GM12878 (cell line): ENCODE measurements at regions not wholly inside any gene's neighbourhood (a gene's known extent, or its start where the extent isn't known, plus 50 kb on each side); places are given as distances from the start of the nearest gene placed in this dataset.

Experiments used
- ATAC-seq: fragments of 200-7000 bp; cut with Tn5 transposase; 3 replicates; pipeline ENCODE4 v1.9.1; 2020; ENCODE audit warnings: mild to moderate bottlenecking, moderate library complexity
- BruUV-seq: library from RNA; stranded (reverse); fragments of 400-500 nt; replicated peaks from 2 replicates; lab custom pipeline; 2021; lab: Mats Ljungman, UMichigan
- CTCF ChIA-PET: fragments of 300-600 bp; sonication (Branson Sonifier 250); formaldehyde crosslinking; extraction: SDS; loops from one replicate; lab custom pipeline; 2021; ENCODE audit warnings: inconsistent platforms; lab: Yijun Ruan, JAX
- POLR2A ChIA-PET: fragments of 350-600 bp; formaldehyde crosslinking; extraction: SDS; loops from one replicate; lab custom pipeline; 2021; ENCODE audit warnings: inconsistent platforms; lab: Charles Lee
- RAD21 ChIA-PET: fragments of 300-600 bp; sonication (Branson Sonifier 250); formaldehyde crosslinking; loops from one replicate; lab custom pipeline; 2023; ENCODE audit warnings: antibody characterized with exemption; ENCODE audit not compliant: unreplicated experiment; lab: Charles Lee
- SMC1A ChIA-PET: fragments of 300-600 bp; sonication (Branson Sonifier 250); formaldehyde crosslinking; loops from one replicate; lab custom pipeline; 2023; ENCODE audit not compliant: unreplicated experiment, uncharacterized antibody; lab: Charles Lee
- DNase-seq: peaks from one replicate; pipeline ENCODE4 v3.0.0-alpha.2; 2011; ENCODE audit warnings: low read depth, low spot score
- FAIRE-seq: peaks from 3 replicates; lab custom pipeline; 2011; peaks lifted over from hg19 to GRCh38; lab: Jason Lieb, UNC
- H2AFZ ChIP-seq: 2 replicates; pipeline ENCODE4 v1.6.0; 2011; ENCODE audit warnings: low read depth, low read length, control low read depth; ENCODE audit not compliant: control insufficient read depth
- H3K27ac ChIP-seq: 2 replicates; pipeline ENCODE4 v1.5.1; 2011; ENCODE audit warnings: control low read depth; ENCODE audit not compliant: control insufficient read depth, insufficient read depth
- H3K27me3 ChIP-seq, 2 experiments: replicated peaks in 1 of 2; 2 replicates each; pipeline versions ENCODE4 v1.6.0 to v1.6.1; 2011; ENCODE audit warnings: low read length in 1 of 2; ENCODE audit not compliant: control insufficient read depth in 2 of 2, insufficient read depth in 2 of 2
- H3K36me3 ChIP-seq, 2 experiments: 2 replicates each; pipeline ENCODE4 v1.5.1; 2011; ENCODE audit warnings: low read length in 1 of 2; ENCODE audit not compliant: control insufficient read depth in 2 of 2, insufficient read depth in 2 of 2
- H3K4me1 ChIP-seq: 2 replicates; pipeline ENCODE4 v1.6.1; 2011; ENCODE audit warnings: mild to moderate bottlenecking, low read length, moderate library complexity, mixed read lengths; ENCODE audit not compliant: control insufficient read depth, insufficient read depth
- H3K4me2 ChIP-seq: 2 replicates; pipeline ENCODE4 v1.6.0; 2011; ENCODE audit warnings: control low read depth; ENCODE audit not compliant: control insufficient read depth, insufficient read depth
- H3K4me3 ChIP-seq: fragments of 200-600 bp; sonication (generic); 2 replicates; pipeline ENCODE4 v1.5.1; 2016
- H3K79me2 ChIP-seq: 2 replicates; pipeline ENCODE4 v1.6.0; 2011; ENCODE audit warnings: low read length; ENCODE audit not compliant: control insufficient read depth, insufficient read depth
- H3K9ac ChIP-seq: 2 replicates; pipeline ENCODE4 v1.8.0; 2011; ENCODE audit warnings: low read length, control low read depth, mixed read lengths; ENCODE audit not compliant: control insufficient read depth, insufficient read depth
- H3K9me3 ChIP-seq: replicated peaks from 3 replicates; pipeline ENCODE4 v1.5.1; 2011; ENCODE audit warnings: mild to moderate bottlenecking, low read length; ENCODE audit not compliant: control insufficient read depth, insufficient read depth
- H4K20me1 ChIP-seq: 2 replicates; pipeline ENCODE4 v1.6.0; 2011; ENCODE audit not compliant: control insufficient read depth, insufficient read depth
- CBX3 ChIP-seq: fragments of 200-600 bp; sonication (generic); IDR thresholded peaks from 2 replicates; pipeline ENCODE4 v1.6.1; 2016; ENCODE audit warnings: low read depth, borderline replicate concordance
- CHD1 ChIP-seq: IDR thresholded peaks from 2 replicates; pipeline ENCODE4 v1.6.1; 2012; ENCODE audit warnings: low read depth, low read length, improper control_type of control experiment
- FOXM1 ChIP-seq: IDR thresholded peaks from 2 replicates; pipeline ENCODE4 v1.6.1; 2012; ENCODE audit warnings: low read depth, mild to moderate bottlenecking, inconsistent platforms, low read length, moderate library complexity
- POU2F2 ChIP-seq: IDR thresholded peaks from 3 replicates; pipeline ENCODE4 v1.6.1; 2011; ENCODE audit warnings: low read depth, mild to moderate bottlenecking, low read length, borderline replicate concordance
- ZNF24 ChIP-seq: fragments of 450-650 bp; IDR thresholded peaks from 2 replicates; pipeline ENCODE4 v1.6.1; 2017; ENCODE audit warnings: antibody characterized with exemption, mild to moderate bottlenecking
- WGBS: methylation state at CpG from one replicate; pipeline ENCODE4 v1.1.6; 2016; ENCODE audit warnings: low lambda C conversion rate; ENCODE audit not compliant: insufficient replicate concordance, insufficient coverage; ENCODE audit errors: missing lambda C conversion rate; 5-methylcytosine and 5-hydroxymethylcytosine counted together
- in situ Hi-C: fragments of 300-500 bp; cut with MboI; formaldehyde crosslinking; loops from 9 replicates; pipeline ENCODE4 v1.14.3; 2018; ENCODE audit warnings: mixed read lengths
- intact Hi-C: fragments of 100-400 bp; cut with micrococcal nuclease; formaldehyde crosslinking; loops from one replicate; pipeline ENCODE4 v1.14.2; 2022; ENCODE audit not compliant: unreplicated experiment
- TF ChIP-seq, protein P1 (sequence below): fragments of 450-650 bp; IDR thresholded peaks from 2 replicates; pipeline ENCODE4 v1.6.1; 2017; ENCODE audit warnings: mild to moderate bottlenecking, moderate library complexity
- TF ChIP-seq, protein P2 (sequence below): fragments of 450-650 bp; formaldehyde crosslinking; IDR thresholded peaks from 2 replicates; pipeline ENCODE4 v1.4.0; 2022; ENCODE audit warnings: mild to moderate bottlenecking, moderate library complexity
- TF ChIP-seq, protein P3 (sequence below): fragments of 450-650 bp; IDR thresholded peaks from 2 replicates; pipeline ENCODE4 v1.6.1; 2018; ENCODE audit warnings: mild to moderate bottlenecking, low read depth, moderate library complexity; ENCODE audit not compliant: partially characterized antibody

DNA sequence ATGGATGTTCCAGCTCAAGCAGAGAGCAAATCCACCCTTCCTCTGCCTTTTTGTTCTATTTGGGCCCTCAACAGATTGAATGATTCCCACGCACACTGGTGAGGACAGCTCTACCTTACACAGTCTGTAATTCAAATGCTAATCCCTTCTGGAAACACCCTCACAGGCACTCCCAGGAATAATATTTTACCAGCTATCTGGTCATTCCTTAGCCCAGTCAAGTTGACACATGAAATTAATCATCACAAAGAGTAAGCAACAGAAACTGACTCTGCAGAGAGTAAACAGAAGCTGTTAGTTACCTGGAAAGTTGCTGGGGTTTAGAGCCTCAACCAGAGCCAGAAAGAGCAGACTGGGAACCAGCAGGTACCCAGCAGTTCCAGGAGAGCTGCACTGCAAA lies 75.5 kb upstream of the MMP2 start:
- Histone ChIP-seq H4K20me1 (no peaks in the 10 kb centered on the region; the same call in 1 of the 2 replicates), H3K4me1 (no peaks in the 10 kb centered on the region), H3K27me3 (no peaks in the 10 kb centered on the region; a peak in 1 of 4 replicates), H3K4me2 (no peak overlapping the region), H3K79me2 (no peaks in the 10 kb centered on the region), H3K4me3 (no peak overlapping the region), H3K9ac (no peak overlapping the region), H3K9me3 (no peaks in the 10 kb centered on the region), H2AFZ (no peak overlapping the region), H3K36me3 (no peaks in the 10 kb centered on the region), H3K27ac (no peak overlapping the region)
- RAD21 ChIA-PET: no interaction called here
- ATAC-seq (no peak), FAIRE-seq (no peak), DNase-seq (no peak)
- SMC1A ChIA-PET: no interaction called here
- no TSS peak for BruUV-seq
- POLR2A ChIA-PET: no interaction called here
- intact Hi-C loops: no loop called here
- TF ChIP-seq, protein P1, sequence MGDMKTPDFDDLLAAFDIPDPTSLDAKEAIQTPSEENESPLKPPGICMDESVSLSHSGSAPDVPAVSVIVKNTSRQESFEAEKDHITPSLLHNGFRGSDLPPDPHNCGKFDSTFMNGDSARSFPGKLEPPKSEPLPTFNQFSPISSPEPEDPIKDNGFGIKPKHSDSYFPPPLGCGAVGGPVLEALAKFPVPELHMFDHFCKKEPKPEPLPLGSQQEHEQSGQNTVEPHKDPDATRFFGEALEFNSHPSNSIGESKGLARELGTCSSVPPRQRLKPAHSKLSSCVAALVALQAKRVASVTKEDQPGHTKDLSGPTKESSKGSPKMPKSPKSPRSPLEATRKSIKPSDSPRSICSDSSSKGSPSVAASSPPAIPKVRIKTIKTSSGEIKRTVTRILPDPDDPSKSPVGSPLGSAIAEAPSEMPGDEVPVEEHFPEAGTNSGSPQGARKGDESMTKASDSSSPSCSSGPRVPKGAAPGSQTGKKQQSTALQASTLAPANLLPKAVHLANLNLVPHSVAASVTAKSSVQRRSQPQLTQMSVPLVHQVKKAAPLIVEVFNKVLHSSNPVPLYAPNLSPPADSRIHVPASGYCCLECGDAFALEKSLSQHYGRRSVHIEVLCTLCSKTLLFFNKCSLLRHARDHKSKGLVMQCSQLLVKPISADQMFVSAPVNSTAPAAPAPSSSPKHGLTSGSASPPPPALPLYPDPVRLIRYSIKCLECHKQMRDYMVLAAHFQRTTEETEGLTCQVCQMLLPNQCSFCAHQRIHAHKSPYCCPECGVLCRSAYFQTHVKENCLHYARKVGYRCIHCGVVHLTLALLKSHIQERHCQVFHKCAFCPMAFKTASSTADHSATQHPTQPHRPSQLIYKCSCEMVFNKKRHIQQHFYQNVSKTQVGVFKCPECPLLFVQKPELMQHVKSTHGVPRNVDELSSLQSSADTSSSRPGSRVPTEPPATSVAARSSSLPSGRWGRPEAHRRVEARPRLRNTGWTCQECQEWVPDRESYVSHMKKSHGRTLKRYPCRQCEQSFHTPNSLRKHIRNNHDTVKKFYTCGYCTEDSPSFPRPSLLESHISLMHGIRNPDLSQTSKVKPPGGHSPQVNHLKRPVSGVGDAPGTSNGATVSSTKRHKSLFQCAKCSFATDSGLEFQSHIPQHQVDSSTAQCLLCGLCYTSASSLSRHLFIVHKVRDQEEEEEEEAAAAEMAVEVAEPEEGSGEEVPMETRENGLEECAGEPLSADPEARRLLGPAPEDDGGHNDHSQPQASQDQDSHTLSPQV: no peak
- TF ChIP-seq ZNF24 (no peak), CBX3 (no peak), CHD1 (no peak), POU2F2 (no peak), FOXM1 (no peak)
- TF ChIP-seq, protein P2, sequence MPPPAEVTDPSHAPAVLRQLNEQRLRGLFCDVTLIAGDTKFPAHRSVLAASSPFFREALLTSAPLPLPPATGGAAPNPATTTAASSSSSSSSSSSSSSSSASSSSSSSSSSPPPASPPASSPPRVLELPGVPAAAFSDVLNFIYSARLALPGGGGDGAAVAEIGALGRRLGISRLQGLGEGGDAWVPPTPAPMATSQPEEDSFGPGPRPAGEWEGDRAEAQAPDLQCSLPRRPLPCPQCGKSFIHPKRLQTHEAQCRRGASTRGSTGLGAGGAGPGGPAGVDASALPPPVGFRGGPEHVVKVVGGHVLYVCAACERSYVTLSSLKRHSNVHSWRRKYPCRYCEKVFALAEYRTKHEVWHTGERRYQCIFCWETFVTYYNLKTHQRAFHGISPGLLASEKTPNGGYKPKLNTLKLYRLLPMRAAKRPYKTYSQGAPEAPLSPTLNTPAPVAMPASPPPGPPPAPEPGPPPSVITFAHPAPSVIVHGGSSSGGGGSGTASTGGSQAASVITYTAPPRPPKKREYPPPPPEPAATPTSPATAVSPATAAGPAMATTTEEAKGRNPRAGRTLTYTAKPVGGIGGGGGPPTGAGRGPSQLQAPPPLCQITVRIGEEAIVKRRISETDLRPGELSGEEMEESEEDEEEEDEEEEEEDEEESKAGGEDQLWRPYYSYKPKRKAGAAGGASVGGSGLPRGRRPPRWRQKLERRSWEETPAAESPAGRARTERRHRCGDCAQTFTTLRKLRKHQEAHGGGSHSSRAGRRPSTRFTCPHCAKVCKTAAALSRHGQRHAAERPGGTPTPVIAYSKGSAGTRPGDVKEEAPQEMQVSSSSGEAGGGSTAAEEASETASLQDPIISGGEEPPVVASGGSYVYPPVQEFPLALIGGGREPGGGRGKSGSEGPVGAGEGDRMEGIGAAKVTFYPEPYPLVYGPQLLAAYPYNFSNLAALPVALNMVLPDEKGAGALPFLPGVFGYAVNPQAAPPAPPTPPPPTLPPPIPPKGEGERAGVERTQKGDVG (CRISPR knock-in tag): no peak
- TF ChIP-seq, protein P3, sequence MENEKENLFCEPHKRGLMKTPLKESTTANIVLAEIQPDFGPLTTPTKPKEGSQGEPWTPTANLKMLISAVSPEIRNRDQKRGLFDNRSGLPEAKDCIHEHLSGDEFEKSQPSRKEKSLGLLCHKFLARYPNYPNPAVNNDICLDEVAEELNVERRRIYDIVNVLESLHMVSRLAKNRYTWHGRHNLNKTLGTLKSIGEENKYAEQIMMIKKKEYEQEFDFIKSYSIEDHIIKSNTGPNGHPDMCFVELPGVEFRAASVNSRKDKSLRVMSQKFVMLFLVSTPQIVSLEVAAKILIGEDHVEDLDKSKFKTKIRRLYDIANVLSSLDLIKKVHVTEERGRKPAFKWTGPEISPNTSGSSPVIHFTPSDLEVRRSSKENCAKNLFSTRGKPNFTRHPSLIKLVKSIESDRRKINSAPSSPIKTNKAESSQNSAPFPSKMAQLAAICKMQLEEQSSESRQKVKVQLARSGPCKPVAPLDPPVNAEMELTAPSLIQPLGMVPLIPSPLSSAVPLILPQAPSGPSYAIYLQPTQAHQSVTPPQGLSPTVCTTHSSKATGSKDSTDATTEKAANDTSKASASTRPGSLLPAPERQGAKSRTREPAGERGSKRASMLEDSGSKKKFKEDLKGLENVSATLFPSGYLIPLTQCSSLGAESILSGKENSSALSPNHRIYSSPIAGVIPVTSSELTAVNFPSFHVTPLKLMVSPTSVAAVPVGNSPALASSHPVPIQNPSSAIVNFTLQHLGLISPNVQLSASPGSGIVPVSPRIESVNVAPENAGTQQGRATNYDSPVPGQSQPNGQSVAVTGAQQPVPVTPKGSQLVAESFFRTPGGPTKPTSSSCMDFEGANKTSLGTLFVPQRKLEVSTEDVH: no peak
- WGBS: 83% methylated on average over 1 of the region's 1 CpG
- in situ Hi-C loops: no loop called here
- CTCF ChIA-PET: interaction anchor here (1.6 kb wide), 1 partner anchor 61 kb away, joined by 3 read pairs; no protein-coding TSS in a partner anchor
